Bone marrow (tissue), 2 donors: ENCODE measurements at regions not wholly inside any gene's neighbourhood (a gene's known extent, or its start where the extent isn't known, plus 50 kb on each side); places are given as distances from the start of the nearest gene placed in this dataset.
"Not testable (repeated sequence)": the region's sequence is repeated elsewhere in the genome, so short reads cannot be mapped to it uniquely, and the experiment has no call there.

Source experiments
- DNase-seq, 2 donors: peaks; one replicate each; lab custom pipeline; 2025; lab: John Stamatoyannopoulos, UW

DNA sequence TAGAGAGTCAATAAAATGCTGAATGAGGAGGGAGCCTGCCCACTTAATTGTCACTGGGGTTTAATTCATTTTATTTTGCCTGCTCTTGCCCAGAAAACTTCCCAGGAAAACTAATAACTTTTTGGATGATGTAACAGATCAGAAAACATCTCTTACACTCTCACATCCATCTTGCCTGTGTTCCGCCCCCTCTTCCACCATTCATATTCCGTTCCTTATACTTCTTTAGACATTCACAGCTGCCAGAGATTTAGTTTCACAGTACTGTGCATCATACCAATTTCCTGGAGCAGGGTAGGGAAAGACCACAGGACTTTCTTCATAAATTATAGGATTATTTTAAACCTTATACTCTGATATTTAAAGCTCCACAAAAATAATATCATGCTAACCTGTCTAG, 776.1 kb upstream of the SOX11 start:
- no peak for DNase-seq

DNA sequence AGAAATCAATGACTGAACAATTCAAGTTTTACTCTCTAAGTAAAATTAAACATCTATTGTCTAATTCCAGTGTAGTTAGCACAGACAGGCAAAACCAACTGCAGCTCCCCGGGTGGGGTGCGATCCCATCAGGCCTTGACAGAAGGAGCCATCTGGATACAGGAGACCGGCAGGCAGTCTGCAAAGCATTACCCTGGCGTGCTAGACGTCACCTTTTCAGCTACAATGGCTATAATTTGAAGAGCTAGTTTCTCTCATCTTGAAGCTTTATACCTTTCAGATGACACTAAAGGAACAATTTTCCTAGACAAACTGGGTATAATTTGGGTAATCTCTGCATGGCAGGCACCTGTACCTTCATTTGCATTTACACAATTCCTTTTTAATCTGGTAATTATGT, 761.5 kb upstream of the SOX11 start:
- DNase-seq: no peak

GRCh38 chr2:4931721-4932365, 760.3 kb upstream of the SOX11 start:
- DNase-seq: no peak

GRCh38 chr2:4935291-4935690, 756.9 kb upstream of the SOX11 start:
- not testable (repeated sequence) for DNase-seq

- no peak for DNase-seq
These were observed 754.6 kb upstream of the SOX11 start for GRCh38 chr2:4937550-4937949.

DNA sequence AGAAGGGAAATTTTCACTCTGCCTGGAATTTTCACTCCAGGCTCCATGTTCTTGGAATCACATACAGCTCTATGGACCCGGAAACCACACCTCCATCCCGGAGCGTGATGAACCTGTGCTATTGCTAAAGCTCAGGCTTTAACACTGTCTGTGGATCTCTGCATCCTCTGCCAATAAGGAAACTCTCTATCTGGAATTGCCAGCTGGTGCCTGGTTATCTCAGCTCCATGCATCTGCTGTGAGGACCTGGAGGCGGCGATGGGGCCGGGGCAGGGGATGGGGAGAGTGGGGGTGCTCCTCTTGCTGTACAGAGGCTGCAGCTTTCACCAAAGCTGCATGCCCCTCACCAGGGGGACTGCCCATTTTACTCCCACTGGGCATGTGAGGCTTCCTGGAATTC, 754.0 kb upstream of the SOX11 start:
- no peak for DNase-seq

GRCh38 chr2:4942441-4942840, 749.7 kb upstream of the SOX11 start:
- no peak for DNase-seq

GRCh38 chr2:4947911-4948310, 744.3 kb upstream of the SOX11 start:
- no peak for DNase-seq

GRCh38 chr2:4951368-4951767, 740.8 kb upstream of the SOX11 start:
- DNase-seq: no peak

DNA sequence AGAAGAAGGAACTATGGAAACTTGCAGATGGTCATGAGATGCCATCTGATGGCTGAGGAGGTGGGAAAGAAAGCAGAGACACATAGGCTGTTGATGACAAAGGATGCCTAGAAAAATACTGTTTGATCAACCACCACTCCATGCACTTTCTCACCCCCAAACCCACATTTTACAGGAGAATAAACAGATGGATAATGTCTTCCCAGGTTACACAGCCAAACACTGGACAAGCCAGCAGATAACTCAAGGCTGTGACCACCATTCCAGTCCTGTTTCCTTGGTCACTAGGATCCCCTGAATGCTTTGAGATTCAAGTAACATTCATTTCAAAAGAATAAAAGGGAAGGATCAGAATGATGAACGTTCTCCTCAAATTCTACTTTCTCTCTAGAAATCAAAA, 733.0 kb upstream of the SOX11 start:
- no peak for DNase-seq

- DNase-seq: no peak
These were observed 729.8 kb upstream of the SOX11 start for GRCh38 chr2:4962419-4962818.

GRCh38 chr2:4963106-4963505, 729.1 kb upstream of the SOX11 start:
- no peak for DNase-seq

DNA sequence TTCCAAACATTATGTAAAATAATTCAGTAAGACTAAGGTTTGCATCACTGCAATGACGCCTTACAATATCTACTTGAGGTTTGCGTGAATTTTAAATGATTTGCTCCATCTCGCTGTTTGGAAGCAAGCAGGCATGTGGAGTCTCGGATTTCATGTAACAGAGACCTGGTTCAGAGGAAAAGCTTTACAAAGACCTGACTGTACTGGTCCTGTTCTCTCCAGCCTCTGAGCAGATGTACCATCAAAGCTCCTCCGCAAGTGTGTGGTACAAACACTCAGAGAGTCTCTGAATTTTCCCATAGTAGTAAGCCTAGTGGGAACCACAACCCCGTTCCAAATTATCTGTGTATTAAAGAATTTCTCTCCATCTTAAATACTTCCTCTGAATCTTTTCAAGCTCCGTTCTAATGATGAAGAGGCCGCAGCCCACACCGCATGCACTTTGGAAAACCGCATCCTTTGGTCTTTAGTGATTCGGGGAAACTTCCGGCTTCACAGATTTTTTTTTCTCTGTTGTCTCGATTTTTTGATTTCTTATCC, 728.1 kb upstream of the SOX11 start:
- DNase-seq: no peak

GRCh38 chr2:4964579-4964978, 727.6 kb upstream of the SOX11 start:
- no peak for DNase-seq

- no peak for DNase-seq
These were observed 726.4 kb upstream of the SOX11 start for GRCh38 chr2:4965556-4966320.

DNA sequence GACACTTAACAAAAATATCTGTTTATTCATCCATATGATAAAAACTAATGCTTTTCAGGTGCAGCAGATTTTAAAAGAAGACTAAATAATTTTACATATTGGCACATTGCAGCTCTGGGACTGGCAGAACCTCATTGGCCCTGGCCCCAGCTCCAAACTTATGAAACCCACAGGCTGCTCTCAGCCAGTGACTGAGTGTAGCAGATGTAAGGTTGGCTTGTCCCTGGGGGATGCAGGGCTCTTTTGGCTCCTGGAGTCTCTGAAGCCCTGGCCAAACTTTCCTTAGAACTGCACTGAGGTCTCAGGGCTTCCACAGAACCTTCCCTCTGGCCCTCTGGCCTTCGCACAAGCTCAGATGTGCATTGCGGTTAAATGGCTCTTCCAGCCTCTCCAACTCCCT, 725.0 kb upstream of the SOX11 start:
- DNase-seq: no peak

DNA sequence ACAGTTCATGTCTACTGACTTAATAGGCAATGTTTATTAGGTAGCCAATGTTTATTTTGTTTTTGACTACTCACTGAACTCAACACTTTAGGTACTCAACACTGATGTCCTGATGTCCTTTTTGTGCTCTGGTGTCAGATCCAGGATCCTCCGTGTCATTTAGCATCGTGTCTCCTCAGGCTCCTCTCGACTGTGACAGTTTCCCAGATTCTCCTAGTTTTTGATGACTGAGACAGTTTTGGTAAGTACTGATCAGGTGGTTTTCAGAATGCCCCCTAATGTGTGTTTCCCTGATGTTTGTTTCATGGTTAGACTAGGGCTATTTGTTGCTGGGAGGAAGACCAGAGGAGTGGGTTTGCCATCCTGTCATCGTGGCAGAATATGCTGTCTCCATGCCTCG, 719.7 kb upstream of the SOX11 start:
- DNase-seq: no peak

DNA sequence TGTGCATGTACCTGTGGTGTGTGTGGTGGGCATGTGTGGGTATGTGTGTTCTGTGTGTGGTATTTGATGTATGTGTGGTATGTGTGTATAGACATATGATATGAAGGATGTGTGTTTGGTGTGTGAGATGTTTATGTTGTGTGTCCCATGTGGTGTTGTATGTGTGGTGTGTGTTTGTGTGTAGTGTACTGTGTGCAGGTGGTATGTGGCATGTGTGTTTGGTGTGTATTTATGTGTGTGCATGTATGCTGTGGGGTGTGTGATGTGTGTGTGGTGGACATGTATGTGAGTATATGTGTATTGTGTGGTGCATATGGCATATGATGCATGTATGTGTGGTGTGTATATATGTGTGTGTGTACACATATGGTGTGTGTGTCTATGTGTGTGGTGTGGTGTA, 718.8 kb upstream of the SOX11 start:
- no peak for DNase-seq

GRCh38 chr2:4973973-4974372, 718.2 kb upstream of the SOX11 start:
- DNase-seq: no peak

- DNase-seq: no peak
These were observed 715.8 kb upstream of the SOX11 start for GRCh38 chr2:4976407-4976806.

GRCh38 chr2:4979111-4979510, 713.1 kb upstream of the SOX11 start:
- DNase-seq: no peak

- no peak for DNase-seq
These were observed 711.2 kb upstream of the SOX11 start for GRCh38 chr2:4980995-4981394.

DNA sequence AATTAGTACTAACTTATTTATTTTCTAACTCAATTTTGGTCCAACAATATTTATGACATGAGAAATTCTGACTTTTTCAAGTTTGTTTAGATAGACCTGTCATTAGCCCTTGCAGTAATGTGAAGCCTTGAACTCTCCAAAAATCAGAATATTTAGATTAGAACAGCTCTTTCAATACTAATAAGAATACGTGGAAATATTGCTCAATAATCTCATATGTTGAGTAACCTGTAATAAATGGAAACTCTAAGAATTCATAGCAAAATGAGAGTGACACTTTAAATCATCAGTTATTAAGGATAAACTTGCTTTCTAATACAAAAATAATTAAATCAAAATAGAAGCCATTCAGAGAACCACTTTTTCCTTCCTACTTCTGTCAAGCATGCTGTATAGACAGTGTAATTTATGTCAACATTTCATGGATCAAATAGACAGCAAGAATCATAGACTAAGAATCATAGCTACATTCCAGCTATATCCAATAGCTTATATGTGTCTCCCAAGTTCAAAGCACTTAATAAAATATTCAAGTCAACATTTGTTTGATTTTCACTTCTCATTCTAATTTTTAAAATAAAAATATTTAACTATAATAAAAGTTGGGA, 710.3 kb upstream of the SOX11 start:
- DNase-seq: no peak
